Keratinocyte (primary cell): ENCODE measurements at regions not wholly inside any gene's neighbourhood (a gene's known extent, or its start where the extent isn't known, plus 50 kb on each side); places are given as distances from the start of the nearest gene placed in this dataset.

Experiments used
- EZH2 ChIP-seq: IDR thresholded peaks from one replicate; pipeline ENCODE4 v1.6.1; 2012; ENCODE audit warnings: inconsistent platforms, mild to moderate bottlenecking, low read length, moderate library complexity
- TF ChIP-seq, protein P1 (sequence below), 3 experiments: IDR thresholded peaks in 1 of 3; conservative IDR thresholded peaks in 1 of 3; optimal IDR thresholded peaks in 1 of 3; 2 replicates in 2 of 3; 3 replicates in 1 of 3; pipeline versions ENCODE3 to v1.5.1; 2011; ENCODE audit warnings: low read length in 3 of 3, mild to moderate bottlenecking in 3 of 3, moderate library complexity in 2 of 3, control low read depth in 1 of 3, inconsistent platforms in 1 of 3; ENCODE audit not compliant: insufficient read depth in 2 of 3; ENCODE audit errors: extremely low read depth in 1 of 3

DNA sequence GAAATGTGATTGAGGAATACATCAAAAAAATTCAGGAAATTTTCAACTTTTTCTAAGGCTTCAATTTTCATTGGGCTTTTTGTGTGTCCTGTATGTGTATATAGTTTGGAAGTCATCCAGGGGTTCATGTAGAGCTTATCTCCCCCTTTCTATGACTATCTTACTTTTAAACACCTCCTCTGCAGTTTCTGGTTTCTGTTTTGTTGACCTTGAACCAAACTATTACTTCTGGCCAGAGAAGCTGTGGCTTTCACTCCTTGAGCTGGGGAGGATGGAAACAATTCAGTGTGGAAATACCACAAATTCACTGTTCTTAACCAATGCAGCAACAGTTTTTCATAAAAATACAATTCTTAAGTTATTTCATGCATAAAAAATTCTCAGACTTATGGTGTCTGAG, 613.2 kb upstream of the SEL1L start:
- TF ChIP-seq, protein P1, sequence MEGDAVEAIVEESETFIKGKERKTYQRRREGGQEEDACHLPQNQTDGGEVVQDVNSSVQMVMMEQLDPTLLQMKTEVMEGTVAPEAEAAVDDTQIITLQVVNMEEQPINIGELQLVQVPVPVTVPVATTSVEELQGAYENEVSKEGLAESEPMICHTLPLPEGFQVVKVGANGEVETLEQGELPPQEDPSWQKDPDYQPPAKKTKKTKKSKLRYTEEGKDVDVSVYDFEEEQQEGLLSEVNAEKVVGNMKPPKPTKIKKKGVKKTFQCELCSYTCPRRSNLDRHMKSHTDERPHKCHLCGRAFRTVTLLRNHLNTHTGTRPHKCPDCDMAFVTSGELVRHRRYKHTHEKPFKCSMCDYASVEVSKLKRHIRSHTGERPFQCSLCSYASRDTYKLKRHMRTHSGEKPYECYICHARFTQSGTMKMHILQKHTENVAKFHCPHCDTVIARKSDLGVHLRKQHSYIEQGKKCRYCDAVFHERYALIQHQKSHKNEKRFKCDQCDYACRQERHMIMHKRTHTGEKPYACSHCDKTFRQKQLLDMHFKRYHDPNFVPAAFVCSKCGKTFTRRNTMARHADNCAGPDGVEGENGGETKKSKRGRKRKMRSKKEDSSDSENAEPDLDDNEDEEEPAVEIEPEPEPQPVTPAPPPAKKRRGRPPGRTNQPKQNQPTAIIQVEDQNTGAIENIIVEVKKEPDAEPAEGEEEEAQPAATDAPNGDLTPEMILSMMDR (optimal IDR thresholded peaks at IDR 0.05 in 1 of 3, IDR thresholded peaks at IDR 0.05 in 1 of 3, conservative IDR thresholded peaks at IDR 0.05 in 1 of 3; ENCODE audit: extremely low read depth in 1 of 3, insufficient read depth in 2 of 3, low read length in 3 of 3): no peak
- TF ChIP-seq EZH2: no peak
